NCI-H460 (cell line): ENCODE measurements at regions not wholly inside any gene's neighbourhood (a gene's known extent, or its start where the extent isn't known, plus 50 kb on each side); places are given as distances from the start of the nearest gene placed in this dataset.

Experiments used
- DNase-seq: peaks from one replicate; pipeline ENCODE4 v3.0.0-alpha.2; 2016; ENCODE audit warnings: low read depth; ENCODE audit errors: extremely low read depth

DNA sequence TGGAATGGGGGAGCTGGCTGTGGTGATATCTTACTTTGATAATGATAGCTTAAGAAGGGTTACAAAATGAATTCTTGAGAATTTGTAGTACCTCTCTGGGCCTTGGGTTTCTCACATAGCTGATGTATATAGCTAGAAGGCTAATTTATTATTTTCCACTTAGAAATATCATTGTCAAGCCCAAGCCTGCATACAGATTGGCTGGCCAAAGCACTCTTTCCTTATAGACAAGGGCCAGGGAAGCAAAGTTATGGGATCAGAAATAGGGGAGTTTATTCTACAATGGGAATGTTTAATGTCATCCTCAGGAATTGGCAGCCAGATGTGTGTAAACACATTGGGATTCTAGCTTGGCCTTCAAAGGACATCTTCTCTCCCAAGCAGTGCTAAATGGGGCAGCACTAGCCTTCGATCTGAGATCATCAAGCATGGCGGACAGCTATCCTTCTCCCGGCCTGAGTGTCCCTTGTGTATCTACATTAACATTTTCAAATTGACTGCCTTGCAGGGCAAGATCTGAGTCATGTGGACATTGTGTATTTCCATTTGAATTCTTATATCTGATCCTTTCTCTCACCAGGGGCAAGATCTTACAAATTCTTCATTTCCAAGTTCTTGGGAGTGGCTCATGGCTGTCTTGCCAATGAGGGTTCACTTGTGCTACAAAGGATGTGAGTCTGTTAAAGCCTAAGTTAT is 457.2 kb downstream of the ARHGEF28 start:
- no peak for DNase-seq

DNA sequence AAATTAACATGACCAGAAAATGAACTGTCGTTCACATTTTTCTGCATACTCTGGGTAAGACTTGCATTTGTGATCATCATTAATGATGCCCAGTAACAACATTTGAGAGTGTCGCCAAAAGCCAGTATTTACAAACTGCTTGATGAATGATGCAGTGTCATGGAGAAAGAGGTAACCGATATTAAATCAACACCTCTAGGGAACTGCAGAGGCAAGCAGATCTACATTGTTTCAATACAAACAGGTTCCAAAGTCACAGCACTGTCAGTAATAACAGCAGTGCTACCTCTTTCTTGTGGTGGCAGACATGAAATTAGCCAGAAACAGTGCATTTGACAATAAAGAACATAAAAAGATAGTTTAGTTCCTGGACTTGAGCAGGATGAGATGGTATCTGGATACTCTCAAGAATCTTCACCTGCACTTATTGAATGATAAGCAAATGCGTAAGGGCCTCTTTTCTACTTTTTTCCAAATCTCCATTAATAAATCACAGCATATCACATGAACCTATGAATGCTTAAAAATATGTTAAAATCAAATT is 456.6 kb downstream of the ARHGEF28 start:
- no peak for DNase-seq

DNA sequence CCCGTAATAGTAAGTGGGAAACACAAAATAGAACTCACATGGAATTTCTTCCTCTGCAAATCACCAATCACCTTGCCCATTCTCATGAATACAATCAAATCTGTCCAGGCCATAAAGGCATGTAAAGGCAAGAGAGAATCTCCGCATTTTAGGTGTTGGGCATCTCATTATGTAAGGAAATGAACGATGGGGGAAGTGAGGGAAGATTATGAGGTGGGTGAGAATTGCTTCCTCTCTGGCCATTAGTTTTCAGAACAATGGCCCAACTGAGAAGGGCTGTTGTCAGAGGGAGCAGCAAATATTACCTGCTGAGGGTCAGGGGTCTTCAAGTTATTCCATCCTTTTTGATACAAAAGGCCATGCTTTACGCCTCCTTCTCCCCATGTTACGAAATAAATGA is 455.1 kb downstream of the ARHGEF28 start:
- DNase-seq, result no peak

DNA sequence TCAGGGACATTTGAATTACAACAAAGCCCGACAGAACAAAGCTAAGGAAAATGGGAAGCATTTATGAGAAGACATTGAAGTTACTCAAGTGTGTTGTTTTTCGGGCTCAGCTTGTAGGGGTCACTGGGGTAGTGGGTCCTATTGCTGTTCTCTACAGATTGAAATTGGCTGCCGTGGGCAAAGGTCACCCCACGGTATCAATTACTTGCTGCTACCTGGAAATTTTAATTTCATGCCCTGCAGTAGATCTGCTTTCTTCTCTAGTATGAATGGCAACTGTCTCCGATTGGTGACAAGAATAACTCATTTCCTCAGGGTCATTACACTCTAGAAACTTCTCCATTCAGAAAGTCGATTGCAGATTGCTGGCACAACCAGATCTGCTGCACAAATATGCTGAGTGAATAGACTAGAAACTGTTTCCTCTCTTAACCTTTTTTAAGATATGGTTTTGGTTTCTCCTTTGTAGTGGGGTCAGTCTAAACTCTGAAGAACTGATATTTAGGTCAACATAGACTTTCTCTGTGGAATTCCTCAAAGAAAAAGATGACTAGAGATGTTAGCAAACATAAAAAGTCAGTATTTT is 454.1 kb downstream of the ARHGEF28 start:
- no peak for DNase-seq

DNA sequence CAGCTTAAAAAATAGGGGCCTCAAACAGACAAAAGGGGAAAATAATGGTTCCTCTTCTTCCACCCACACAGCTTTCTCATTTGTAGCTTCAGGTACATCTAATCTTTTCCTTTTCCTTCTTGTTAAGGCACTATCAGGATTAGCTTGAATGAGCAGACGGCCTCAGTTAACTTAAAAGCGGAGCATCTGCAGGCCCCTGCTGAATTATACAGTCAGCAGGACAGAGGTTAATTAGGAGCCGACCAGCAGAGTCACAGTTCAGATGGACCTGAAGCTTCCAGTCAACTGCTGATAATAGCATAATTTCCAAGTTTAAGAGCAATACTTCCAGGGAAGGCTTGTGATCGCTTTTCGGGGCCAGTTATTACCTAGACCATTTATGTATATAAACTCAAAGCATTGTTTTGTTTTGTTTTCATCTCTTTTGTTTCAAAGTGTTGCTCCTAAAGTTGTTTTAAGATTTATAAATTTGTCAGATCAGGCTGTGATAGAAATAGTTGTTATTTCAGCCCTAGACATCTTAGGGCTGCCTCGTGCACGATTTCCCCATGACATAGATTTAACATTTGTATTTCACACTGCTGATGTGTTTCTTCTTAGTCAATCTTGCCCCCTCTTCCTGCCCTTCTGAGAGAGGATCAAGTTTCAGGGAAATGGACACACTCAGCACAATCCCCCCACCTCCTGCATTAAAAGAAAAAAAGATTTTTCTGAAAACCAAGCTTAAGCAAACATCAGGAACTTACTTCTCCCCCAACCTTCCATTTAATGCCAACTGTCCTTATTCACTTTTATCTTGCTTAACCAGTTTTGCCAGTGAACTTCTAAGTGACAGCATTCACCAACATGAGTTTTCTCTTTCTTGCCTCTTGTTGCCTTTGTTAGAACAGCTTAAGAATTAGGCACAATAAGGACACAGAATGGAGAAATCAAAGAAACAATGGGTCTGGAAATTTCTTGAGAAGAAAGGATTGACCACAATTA is 449.8 kb downstream of the ARHGEF28 start:
- no peak for DNase-seq

DNA sequence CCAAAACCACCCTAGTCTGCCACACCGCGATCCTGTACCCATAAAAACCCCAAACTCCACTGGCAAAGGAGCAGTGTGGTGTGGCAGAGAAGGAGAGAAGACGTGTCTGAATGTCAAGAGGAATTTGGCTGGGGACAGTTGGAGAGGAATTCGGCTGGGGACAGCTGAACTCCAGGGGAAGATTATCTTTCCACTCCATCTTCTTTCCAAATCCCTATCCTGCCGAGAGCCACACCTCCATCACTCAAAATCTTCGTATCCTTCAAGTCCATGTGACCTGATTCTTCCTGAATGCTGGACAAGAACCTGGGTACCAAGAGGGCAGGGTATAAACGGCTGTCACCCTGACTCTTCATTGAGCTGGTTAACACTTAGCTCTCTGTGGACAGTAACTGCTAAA is 448.1 kb downstream of the ARHGEF28 start:
- no peak for DNase-seq

DNA sequence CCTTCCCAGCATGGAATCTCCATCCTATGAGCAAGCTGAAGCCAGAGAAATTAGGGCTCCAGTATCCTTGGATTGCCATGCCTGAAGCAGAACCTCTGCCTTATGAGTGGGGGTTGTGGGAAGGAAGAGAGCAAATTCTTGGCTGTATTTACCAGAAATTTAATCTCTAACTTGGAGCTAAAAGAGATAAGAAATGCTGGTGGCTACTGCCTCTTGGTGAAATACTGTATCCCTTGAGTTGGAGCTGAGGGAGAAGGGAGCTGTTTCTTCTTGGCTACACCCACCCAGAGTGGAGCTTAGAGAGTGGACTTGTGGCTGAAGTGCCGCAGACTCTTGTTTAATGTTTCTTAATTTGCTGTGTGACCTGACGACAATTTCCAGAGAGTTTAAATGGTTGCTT is 447.3 kb downstream of the ARHGEF28 start:
- no peak for DNase-seq

DNA sequence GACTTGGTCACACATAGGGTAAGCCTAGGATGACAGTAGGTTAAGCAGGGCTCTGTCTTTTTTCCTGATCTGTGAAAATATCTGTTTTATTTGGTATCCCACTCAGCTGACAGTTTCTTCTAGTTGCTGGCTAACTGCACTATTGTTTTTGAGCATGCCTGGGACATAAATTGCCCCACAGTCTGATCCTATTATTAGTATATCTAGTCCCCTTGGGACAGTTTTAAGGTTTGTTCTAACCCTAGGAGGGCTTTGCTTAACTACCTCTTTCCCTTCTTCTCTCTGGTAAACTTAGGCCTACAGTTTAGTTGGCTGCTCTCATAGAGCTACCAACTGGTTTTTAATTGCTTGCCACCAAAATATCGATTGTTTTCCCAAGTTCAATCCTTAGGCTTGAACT is 446.6 kb downstream of the ARHGEF28 start:
- DNase-seq, result no peak

DNA sequence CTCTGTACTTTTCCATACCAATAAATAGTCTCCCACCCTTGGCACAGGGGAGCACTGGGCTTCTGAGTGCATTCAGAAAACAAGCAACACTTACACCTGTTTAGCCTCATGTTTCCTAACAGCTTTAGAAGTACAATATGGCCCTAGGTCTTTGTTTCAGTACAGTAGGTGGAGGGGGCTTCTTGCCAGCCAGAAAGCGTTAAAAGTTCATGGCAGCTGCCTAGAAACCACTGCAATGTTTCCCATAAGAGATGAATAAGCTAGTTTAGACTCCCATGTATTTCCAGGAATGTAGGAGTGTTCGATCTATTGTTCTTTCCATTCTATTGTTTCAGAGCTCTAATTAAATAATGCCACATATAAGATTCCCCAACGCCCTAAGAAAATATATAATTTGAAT is 444.8 kb downstream of the ARHGEF28 start:
- no peak for DNase-seq

DNA sequence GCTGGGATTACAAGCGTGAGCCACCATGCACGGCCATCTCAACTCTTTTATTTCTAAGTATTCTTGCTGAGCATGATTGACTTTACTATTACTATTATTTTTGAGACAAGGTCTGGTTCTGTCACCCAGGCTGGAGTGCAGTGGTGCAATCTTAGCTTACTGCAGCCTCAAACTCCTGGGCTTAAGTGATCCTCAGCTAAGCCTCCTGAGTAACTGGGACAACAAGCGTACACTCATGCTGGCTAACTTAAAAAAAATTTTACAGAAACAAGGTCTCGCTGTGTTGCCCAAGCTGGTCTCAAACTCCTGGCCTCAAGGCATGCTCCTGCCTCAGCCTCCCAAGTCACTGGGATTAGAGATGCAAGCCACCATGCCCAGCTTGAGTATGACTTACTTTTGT is 443.7 kb downstream of the ARHGEF28 start:
- DNase-seq, result no peak

DNA sequence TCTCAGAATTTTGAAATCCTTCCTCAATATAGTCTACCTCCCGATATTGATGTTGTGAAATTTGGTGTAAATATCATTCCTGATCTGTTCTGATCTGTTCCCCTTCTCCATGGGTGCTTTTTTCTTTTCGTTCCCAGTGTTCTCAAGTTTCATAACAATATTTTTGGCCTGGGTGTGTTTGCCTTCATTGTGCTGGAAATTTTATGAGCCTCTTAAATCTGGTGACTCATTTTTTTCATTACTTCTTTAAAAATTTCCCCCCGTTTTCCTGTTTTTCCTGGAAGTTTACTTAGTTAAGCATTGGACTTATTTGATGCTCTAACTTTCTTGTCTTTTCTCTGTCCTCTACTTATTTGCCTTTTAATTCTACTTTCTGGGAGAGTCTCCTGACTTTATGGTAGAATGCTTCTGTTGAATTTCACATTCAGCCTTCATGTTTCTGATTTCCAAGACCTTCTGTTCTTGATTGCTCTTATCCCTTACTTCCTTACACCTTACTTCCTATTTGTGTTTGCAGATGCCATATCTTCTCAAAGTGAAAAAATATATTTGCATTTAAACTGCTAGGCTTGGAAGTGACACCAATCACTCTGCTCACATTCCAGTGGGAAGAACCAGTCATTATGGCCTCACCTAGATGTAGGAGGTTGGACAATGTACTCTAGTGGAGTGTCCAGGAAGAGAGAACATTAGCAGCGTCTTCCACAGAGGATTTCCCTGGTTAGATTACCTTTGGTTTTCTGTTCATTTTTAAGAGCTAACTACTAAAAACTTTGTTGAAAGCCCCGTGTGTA is 441.9 kb downstream of the ARHGEF28 start:
- no peak for DNase-seq

DNA sequence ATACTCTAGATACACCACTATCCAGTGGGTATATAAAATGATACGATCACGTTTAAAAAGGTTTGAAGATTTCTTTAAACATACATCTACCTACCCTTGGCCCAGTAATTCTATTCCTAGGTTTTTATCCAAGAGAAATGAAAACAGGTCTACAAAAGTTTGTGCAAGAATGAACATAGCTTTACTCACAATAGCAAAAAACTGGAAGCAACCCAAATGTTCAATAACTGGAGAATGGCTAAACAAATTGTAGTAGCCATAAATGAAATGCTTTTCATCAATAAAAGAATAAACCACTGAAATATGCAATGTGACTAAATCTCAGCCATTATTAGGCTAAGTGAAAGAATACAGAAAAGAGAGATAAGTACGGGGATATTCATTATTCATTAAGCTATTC is 438.9 kb downstream of the ARHGEF28 start:
- no peak for DNase-seq

DNA sequence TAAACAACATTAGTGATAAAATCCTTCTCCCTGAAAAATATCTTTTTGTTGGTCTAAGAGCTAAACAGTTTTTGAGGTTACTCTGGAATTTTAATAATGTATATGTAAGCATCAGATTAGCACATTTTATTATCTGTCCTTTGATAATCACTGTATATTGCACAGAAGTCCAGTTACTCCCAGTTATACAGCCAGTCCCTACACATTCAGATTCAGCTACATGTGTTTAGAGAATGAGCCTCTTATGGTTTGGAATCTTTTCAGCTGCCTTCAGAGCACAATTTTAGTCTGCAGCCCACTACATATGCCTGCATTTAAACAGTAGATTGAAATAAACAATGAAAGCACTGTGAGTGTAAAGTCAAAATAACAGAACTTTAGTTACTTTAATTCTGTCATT is 438.2 kb downstream of the ARHGEF28 start:
- DNase-seq, result no peak

DNA sequence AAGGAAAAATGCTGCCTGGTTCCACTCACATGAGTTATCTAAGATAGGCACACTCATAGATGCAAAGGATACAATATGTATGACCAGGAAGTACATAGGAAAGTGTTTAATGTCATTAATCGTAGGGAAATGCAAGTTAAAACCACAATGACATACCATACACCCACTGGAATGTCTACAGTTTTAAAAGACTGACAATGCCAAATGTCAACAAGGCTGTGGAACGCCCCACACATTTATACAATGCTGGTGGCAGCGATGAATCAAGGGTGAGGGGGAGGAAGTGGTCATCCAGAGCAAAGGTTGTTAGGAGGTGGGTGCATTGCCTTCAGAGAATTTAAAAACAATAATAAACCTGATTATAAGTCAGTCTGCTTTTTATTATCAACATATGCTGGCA is 437.8 kb downstream of the ARHGEF28 start:
- no peak for DNase-seq

DNA sequence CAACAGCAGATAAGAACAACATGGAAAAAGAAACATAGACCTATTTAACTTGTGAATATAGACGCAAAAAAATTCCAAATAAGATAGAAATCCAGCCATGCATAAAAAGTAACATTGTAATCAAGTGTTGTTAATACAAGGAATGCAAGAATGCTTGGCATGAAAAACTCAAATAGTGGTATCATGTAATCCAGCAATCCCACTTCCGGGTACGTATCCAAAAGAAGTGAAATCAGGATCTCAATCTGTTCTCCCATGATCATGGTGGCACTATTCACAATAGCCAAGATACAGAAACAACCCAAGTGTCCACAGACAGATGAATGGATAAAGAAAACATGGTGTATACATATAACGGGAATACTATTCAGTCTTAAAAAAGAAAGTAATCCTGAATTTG is 437.4 kb downstream of the ARHGEF28 start:
- no peak for DNase-seq

DNA sequence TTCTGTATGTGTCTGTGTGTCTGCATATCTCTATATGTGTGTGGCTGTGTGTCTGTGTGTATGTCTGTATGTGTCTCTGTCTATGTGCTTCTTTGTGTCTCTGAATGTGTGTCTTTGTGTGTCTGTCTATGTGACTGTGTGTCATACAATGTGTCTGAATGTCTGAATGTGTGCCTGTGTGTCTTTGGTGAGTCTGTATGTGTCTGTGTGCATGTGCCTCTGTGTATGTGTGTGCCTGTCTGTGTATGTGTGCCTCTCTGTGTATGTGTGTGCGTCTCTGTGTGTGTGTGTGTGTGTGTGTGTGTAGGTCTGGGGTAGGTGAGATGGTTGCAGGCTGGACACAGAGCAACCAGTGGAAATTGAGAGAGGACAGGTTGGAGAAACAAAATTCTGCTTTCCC is 435.3 kb downstream of the ARHGEF28 start:
- DNase-seq, result no peak

DNA sequence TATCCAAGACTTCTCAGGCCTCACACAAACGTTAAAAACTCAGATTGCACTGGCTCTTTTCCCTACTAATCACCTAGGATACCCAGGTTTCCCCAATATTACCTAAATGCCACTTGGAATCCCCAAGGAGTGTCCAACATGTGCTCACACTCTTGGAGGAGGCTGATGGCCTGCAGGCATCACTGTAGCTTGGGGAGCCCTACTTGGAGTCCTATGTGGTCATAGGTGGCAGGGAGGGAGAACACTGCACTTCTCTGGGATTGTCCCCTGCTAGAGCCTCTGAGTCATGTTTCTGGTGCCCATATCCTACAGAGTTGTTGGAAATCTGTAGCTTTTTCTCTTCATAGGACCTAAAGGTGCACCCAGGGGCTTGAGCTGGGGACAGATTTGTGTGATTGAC is 433.7 kb downstream of the ARHGEF28 start:
- DNase-seq, result no peak

DNA sequence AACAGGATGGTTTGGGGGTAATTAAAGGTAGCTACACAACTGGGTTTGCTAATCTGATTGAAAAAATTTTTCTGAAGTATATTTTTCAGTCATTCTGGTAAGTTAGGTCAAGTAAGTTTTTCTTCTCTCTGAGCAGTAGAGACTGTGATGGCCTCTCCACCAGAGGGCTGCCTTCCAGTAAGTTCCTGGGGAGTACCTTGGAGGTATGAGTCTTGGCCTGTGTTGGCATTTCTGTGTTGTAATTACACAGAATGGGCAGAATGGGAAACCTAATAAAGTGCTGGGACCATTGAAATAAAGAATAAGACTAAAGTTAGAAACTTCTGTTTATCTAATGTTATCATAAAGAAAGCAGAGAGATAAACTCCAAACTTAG is 430.8 kb downstream of the ARHGEF28 start:
- DNase-seq, result peak; percentile 17

DNA sequence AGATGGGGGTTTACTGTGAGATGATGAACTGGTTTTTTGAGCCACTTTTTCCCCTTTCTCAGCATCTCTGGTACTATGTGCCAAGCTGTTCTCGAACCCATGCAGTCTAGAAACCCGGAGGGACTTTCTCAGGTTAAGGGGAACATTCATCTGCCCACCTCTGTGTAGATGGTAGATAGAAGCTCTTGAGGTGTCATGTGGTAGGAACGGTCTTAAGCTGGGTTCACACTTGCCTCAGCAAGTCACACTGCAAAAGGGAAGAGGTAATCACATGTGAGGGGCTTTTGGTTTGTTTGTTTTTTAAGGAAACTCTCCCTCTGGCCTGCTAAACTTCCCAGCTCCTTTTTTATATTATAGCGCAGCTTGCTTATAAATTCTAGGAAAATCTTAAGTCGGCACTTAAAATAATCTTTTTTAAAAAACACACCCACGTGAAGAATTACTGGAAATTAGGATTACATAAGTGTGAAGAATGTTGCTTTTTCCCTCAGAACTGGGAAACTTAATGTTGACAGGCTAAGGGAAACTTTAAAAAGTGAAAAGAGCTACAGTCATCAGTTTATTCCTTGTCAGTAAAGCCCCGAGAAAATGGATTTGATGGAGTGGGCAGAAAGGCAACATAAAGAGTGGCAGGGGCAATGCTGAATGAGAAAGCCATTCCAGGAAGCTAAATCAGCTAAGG is 430.3 kb downstream of the ARHGEF28 start:
- no peak for DNase-seq

DNA sequence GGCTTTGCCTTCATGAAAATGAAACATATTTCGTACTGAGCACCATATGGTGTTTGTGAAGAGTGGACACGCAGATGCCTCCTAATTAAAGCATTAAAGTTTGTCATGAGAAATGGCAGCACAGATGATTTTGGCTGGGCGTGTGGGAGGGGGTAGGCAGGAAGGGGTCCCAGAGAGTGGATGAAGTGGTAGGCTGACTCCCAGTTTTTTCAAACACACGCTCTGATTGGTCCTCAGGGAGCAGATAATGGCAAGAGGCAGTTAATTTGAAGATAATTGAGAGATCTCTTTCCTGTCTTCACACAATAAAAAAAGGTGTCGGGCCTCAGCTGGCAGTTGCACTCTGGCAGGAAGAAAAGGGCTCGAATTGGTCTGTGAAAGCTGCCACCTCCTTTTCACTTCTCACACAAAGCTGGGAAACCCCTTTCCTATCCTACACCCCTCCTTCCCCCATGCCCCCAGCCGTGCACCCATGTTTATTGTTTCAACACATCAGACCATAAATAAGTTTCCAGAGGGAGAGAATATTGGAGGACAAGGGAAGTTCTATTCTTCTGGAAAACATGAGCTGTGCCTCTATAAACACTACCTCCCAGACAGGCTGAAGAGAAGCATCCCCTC is 429.6 kb downstream of the ARHGEF28 start:
- DNase-seq, result no peak
